ENCODE measurements at regions not wholly inside any gene's neighbourhood (a gene's known extent, or its start where the extent isn't known, plus 50 kb on each side); places are given as distances from the start of the nearest gene placed in this dataset.
"Not testable (repeated sequence)": the region's sequence is repeated elsewhere in the genome, so short reads cannot be mapped to it uniquely, and the experiment has no call there.

DNA sequence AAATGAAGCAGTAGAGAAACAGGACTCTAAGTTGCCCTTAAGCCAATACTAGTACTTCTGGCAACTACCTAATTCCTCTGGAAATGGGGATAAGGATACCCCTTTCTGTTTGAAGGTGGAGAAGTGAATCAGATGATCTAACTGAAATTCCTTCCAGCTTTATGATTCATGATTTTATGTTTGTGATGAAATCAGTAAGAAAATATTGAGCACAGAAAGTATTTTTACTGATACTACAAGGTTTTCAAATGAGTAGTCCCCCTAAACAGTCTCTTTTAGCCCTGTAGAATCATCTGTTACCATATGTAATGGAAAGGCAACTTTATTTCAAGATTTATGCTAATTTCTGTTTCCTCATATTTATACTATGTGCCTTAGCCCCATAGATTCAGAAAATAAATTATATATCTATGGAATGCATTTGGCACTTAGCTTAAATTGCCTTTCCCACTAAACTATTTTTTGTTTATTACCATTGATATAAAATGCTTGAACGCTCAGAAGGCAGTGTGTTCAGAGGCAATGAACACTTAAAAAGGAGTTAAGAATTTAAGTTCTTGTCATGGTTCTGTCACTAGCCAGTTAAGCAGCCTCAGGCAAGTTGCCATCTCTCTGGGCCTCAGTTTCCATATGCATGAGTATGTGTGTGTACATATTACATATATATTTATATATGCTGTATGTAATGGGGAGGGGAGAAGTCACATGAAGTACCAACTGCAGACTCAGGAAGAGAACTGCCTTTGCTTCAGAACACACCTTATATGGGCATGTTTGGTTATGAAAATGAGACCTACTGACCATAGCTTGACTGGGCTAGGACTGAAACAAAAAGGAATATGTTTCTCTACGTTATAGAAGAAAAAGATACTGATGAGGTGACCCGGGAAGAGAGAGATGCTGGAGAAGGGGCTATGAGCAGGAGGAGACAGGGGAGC, 97.7 kb downstream of the CDC42EP3 start:
- no peak for DNase-seq (ENCODE audit: extremely low spot score)
- H3K36me3 ChIP-seq (ENCODE audit: insufficient read depth) = no peaks in the 10 kb centered on the region
- no peaks in the 10 kb centered on the region for H3K4me1 ChIP-seq (ENCODE audit: insufficient read depth)
- 49% methylated on average over 3 of the region's 3 CpGs for WGBS
- H3K4me3 ChIP-seq (ENCODE audit: low read depth, low read length) = no peak overlapping the region
- no peak overlapping the region for H3K27ac ChIP-seq (ENCODE audit: low read depth)

GRCh38 chr2:37575780-37576179, 95.7 kb downstream of the CDC42EP3 start:
- H3K4me1 ChIP-seq (ENCODE audit: insufficient read depth) = no peaks in the 10 kb centered on the region
- no peak overlapping the region for H3K27ac ChIP-seq (ENCODE audit: low read depth)
- H3K4me3 ChIP-seq (ENCODE audit: low read depth, low read length) = no peak overlapping the region
- WGBS = 100% methylated on average over 1 of the region's 1 CpG
- DNase-seq (ENCODE audit: extremely low spot score) = no peak
- H3K36me3 ChIP-seq (ENCODE audit: insufficient read depth) = no peaks in the 10 kb centered on the region

- WGBS = 90% methylated on average over 2 of the region's 2 CpGs
- H3K4me1 ChIP-seq (ENCODE audit: insufficient read depth); H3K36me3 ChIP-seq (ENCODE audit: insufficient read depth); H3K27ac ChIP-seq (ENCODE audit: low read depth); H3K4me3 ChIP-seq (ENCODE audit: low read depth, low read length); DNase-seq (ENCODE audit: extremely low spot score): not testable (repeated sequence)
Observed at GRCh38 chr2:37576194-37576593, 95.2 kb downstream of the CDC42EP3 start.

- Histone ChIP-seq H3K27ac (ENCODE audit: low read depth) (no peak overlapping the region), H3K4me3 (ENCODE audit: low read depth, low read length) (no peak overlapping the region), H3K4me1 (ENCODE audit: insufficient read depth) (no peaks in the 10 kb centered on the region), H3K36me3 (ENCODE audit: insufficient read depth) (no peaks in the 10 kb centered on the region)
- DNase-seq (ENCODE audit: extremely low spot score) = no peak
- WGBS = 89% methylated on average over 2 of the region's 2 CpGs
Observed at GRCh38 chr2:37576831-37577230, 94.6 kb downstream of the CDC42EP3 start.

DNA sequence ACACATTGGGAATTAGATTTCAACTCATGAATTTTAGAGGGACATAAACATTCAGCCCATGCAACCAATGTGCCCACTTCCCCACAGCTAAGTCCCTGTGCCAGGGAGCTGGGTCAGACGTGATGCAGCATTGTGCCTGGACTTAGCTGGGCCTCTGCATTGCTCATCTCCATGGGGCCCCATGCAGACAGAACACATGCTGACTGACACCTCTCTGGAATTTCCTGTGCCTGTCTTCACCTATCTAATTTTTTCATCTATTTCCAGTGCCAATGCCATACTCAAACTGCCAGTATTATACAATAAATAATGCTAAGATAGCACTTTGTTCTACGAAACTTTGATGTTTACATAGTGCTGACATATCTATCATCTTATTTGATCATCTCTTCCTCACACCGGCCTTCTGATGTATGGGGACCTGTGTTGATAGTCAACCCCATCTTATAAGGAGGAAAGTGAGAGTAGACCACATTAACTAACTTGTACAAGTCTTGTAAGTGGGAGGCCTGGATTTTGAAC, 92.2 kb downstream of the CDC42EP3 start:
- Histone ChIP-seq H3K36me3 (ENCODE audit: insufficient read depth) (no peaks in the 10 kb centered on the region), H3K27ac (ENCODE audit: low read depth) (no peak overlapping the region)
- 91% methylated on average over 3 of the region's 3 CpGs for WGBS

GRCh38 chr2:37579949-37580348, 91.5 kb downstream of the CDC42EP3 start:
- not testable (repeated sequence) for H3K27ac ChIP-seq (ENCODE audit: low read depth); DNase-seq (ENCODE audit: extremely low spot score); H3K36me3 ChIP-seq (ENCODE audit: insufficient read depth); H3K4me1 ChIP-seq (ENCODE audit: insufficient read depth); H3K4me3 ChIP-seq (ENCODE audit: low read depth, low read length)
- WGBS = 93% methylated on average over 3 of the region's 3 CpGs

More for the DNA sequence above, 92.2 kb downstream of the CDC42EP3 start:
- Histone ChIP-seq H3K4me1 (ENCODE audit: insufficient read depth) (no peaks in the 10 kb centered on the region), H3K4me3 (ENCODE audit: low read depth, low read length) (no peak overlapping the region)
- DNase-seq (ENCODE audit: extremely low spot score) = no peak

- DNase-seq (ENCODE audit: extremely low spot score) = no peak
- no peak overlapping the region for H3K4me3 ChIP-seq (ENCODE audit: low read depth, low read length)
- WGBS = 69% methylated on average over 5 of the region's 5 CpGs
Observed at GRCh38 chr2:37581433-37581832, 90.0 kb downstream of the CDC42EP3 start.

DNA sequence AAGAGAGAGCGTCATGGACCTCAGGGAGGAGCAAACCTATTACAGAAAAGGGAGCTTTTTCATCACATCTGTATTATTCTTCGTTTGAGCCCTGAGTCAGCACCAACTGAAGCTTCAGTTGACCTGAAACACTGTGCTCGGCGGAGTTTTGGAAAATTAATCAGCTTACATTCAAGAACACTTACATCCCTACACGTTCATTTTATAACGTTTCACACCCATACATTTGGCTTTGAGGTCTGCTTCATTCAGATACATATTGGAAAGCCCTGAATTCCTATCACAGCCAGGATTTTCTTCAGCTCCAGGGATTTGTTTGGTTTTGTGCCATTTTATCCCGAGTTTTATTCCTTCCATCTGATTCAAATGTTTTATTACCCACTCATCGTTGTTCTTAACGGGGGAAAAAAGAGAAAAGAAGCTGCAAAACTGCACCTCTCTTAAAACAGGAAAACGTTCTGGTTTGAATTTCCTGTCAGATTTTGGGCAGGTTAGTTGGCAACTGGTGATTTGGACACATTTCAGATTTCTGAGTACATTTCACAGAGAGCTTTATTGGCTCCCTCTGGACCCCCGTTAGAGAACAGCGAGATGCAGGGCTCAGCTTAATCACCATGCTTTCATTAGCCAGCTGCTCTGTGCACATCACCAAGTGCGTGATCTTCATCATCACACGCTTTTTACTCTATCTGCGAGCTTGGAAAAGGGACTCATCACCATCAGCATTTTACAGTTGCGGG, 88.8 kb downstream of the CDC42EP3 start:
- Histone ChIP-seq H3K27ac (ENCODE audit: low read depth) (no peak overlapping the region), H3K4me1 (ENCODE audit: insufficient read depth) (no peaks in the 10 kb centered on the region), H3K4me3 (ENCODE audit: low read depth, low read length) (no peak overlapping the region), H3K36me3 (ENCODE audit: insufficient read depth) (no peaks in the 10 kb centered on the region)
- no peak for DNase-seq (ENCODE audit: extremely low spot score)
- 29% methylated on average over 16 of the region's 16 CpGs for WGBS

More at GRCh38 chr2:37581433-37581832, 90.0 kb downstream of the CDC42EP3 start:
- H3K36me3 ChIP-seq (ENCODE audit: insufficient read depth) = no peaks in the 10 kb centered on the region
- H3K27ac ChIP-seq (ENCODE audit: low read depth) = no peak overlapping the region
- H3K4me1 ChIP-seq (ENCODE audit: insufficient read depth) = no peaks in the 10 kb centered on the region

DNA sequence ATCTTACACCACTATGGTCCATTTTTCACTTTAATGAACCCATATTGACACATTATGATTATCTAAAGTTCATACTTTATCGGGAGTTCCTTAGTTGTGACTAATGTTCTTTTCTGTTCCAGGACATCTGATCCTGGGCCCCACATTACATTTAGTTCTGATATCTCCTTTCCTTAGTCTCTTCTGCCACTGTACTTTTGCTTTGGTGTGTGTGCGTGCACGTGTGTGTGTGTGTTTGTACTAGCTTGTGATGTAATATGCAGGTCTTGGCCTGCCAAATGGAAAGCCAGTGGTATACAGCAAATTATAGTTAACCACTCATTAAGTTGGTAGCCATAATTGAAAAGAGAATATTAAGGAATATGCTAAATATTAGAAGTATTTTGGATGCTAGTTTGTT, 88.0 kb downstream of the CDC42EP3 start:
- Histone ChIP-seq H3K27ac (ENCODE audit: low read depth) (no peak overlapping the region), H3K4me3 (ENCODE audit: low read depth, low read length) (no peak overlapping the region), H3K36me3 (ENCODE audit: insufficient read depth) (no peaks in the 10 kb centered on the region), H3K4me1 (ENCODE audit: insufficient read depth) (no peaks in the 10 kb centered on the region)
- 53% methylated on average over 3 of the region's 3 CpGs for WGBS
- DNase-seq (ENCODE audit: extremely low spot score) = no peak

DNA sequence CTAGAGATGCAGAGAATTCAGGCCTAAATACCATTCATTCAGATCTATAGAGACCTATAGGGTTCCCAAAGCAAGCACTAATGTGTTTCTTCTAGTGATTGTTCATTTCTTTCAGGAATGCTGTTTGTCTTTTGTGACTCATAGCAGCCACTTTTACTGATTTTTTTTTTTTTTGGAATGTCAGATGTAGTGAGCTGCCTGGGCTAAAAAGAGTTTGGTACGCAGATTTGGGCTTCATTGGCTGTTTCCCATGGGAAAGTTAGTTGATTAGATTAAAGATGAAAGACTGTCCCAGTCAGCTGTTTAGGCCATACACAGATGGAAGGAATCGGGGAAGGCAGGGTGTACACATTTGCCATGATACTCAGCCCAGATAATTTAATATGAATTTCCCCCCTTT, 87.6 kb downstream of the CDC42EP3 start:
- Histone ChIP-seq H3K4me1 (ENCODE audit: insufficient read depth) (no peaks in the 10 kb centered on the region), H3K36me3 (ENCODE audit: insufficient read depth) (no peaks in the 10 kb centered on the region), H3K4me3 (ENCODE audit: low read depth, low read length) (no peak overlapping the region), H3K27ac (ENCODE audit: low read depth) (no peak overlapping the region)
- no peak for DNase-seq (ENCODE audit: extremely low spot score)
- WGBS = 37% methylated on average over 2 of the region's 2 CpGs

DNA sequence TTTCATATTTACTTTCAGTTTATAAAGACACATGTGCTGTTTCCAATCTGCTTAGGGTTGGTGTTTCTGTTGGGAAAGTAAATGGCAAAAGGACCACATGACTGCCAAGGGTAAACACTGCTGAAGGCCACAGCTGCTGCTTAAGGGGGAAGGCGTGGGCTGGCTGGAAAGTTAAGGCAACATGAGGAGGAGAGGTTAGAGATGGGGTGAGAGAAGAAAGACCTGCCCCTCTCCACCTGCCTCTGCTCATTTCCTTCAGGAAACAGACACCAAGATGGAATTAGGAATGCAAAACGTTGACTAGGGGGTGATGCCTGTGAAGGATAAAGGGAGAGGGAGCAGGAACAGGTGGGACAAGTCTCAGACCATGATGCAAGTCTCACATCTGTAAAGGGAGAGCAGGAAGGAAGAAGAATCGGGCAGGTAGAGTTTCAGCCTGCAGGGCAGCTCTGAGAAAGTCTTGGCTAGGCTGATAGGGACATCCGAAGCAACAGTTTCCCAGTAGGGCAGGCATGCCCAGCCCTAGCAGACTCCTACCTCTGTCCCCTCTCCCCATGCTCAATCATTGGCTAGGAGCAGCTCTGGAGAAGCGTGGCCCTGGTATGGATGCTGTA, 86.0 kb downstream of the CDC42EP3 start:
- 56% methylated on average over 5 of the region's 5 CpGs for WGBS
- peaks cover 2% of the 10 kb centered on the region for H3K4me1 ChIP-seq (ENCODE audit: insufficient read depth)
- DNase-seq (ENCODE audit: extremely low spot score) = no peak
- H3K27ac ChIP-seq (ENCODE audit: low read depth) = no peak overlapping the region
- H3K4me3 ChIP-seq (ENCODE audit: low read depth, low read length) = no peak overlapping the region
- no peaks in the 10 kb centered on the region for H3K36me3 ChIP-seq (ENCODE audit: insufficient read depth)

GRCh38 chr2:37585982-37586621, 85.3 kb downstream of the CDC42EP3 start:
- Histone ChIP-seq H3K4me3 (ENCODE audit: low read depth, low read length) (no peak overlapping the region), H3K36me3 (ENCODE audit: insufficient read depth) (no peaks in the 10 kb centered on the region), H3K4me1 (ENCODE audit: insufficient read depth) (peaks cover 2% of the 10 kb centered on the region), H3K27ac (ENCODE audit: low read depth) (no peak overlapping the region)
- no peak for DNase-seq (ENCODE audit: extremely low spot score)
- WGBS = 10% methylated on average over 7 of the region's 7 CpGs

GRCh38 chr2:37586663-37587317, 84.7 kb downstream of the CDC42EP3 start:
- Histone ChIP-seq H3K4me1 (ENCODE audit: insufficient read depth) (peaks cover 2% of the 10 kb centered on the region), H3K36me3 (ENCODE audit: insufficient read depth) (no peaks in the 10 kb centered on the region), H3K4me3 (ENCODE audit: low read depth, low read length) (no peak overlapping the region), H3K27ac (ENCODE audit: low read depth) (no peak overlapping the region)
- 64% methylated on average over 3 of the region's 3 CpGs for WGBS
- no peak for DNase-seq (ENCODE audit: extremely low spot score)

Data from urinary bladder (tissue), 3 donors.